ENCODE measurements at regions not wholly inside any gene's neighbourhood (a gene's known extent, or its start where the extent isn't known, plus 50 kb on each side); places are given as distances from the start of the nearest gene placed in this dataset.

DNA sequence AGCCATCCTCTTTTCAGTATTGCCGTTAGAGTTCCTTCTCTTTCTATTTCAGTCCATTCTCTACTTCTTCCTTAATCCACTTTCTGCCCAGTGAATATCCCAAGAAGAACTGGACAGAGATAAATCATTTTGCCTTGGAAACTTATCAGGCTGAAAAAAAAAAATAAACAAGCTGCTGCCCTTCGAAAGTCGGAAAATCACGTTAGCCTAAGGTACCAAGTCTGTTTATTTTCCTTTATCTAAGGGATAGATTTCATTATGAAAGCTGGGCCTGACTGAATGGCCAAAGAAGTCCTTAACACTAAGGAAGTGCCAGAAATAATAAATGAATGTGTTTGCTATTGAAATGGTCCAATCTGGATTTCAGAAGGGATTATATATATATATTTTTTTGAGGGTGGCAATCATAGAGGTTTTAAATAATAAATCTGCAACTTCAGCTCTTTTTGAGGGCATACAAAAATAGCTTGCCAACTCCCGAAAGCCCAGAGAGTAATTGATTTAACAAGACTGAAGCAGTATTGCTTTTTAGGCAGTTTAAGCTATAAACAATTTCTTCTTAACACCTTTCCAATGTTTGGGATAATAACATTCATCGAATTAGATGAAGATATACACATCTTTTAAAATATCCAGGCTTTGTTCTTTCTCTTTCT lies 127.0 kb upstream of the STMND1 start:
- no peak for DNase-seq

DNA sequence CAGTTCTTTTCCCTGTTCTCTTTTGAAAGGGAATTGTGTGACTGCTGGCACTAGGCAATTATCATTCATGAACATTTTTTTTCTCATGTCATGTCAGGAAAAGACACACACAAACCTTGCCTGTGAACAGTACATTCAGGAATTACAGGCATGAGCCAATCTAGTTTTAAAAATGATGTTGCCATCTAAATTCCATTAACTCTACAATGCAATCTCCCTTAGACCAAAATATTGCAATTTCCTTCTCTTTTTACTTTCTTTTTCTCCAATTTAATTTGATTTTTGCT lies 127.5 kb upstream of the STMND1 start:
- no peak for DNase-seq

DNA sequence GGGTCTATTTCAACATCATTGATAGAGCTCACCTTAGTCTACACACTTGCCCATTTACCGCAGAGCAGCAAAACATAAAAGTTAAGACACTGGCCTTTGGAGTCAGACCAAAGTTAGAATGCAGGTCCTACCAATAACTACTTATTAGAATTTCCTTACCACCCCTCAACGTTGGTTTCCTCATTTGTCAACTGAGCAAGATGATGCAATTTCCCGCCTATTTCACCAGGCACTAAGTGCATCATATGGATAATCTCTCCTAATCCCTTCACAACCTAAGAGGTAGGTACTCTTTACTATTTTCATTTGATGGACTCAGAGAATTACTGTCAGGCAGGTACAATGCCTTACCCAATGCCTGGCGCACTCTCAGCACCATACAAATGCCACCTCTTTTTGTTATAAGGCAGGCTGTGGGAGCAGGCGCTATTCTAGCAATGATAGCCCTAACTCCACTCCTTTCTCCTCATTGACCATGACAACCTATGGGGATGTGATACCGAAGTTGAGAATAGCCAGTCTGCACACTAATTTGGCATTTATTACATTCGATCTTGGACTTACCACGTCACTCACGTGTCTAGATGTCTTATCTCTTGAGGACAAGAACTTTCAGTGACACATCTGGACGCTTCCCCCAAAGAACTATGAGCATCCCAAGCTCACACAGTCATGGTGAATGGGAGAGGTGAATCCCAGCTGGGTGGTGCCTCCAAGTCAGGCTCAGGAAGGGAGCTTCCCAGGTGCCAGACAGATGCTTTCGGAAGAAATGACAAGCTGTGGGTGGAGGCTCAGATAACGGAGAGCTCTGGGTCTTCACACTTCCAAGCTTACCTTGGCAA lies 128.1 kb upstream of the STMND1 start:
- no peak for DNase-seq

GRCh38 chr6:16973051-16973450 lies 128.8 kb upstream of the STMND1 start:
- DNase-seq: no peak

DNA sequence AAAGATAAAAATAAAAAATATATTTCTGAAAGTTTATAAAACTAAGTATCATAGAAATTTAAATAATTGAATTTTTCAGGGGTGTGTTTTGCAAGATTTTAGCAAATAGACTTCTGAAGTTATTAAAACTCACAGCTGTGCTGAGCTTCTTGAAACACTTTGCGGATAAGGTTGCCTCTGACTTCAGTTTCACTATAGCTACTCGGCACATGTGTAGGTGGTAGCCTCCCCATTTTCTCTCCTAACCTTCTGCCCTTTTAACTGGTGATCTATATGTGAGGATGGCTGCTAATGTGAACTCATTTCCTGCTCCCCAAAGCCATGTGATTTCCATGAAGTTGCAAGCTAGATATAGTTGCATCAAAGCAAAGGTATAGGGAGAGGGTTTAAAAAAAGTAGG lies 129.3 kb upstream of the STMND1 start:
- DNase-seq: no peak

- DNase-seq: no peak
These were observed 131.9 kb upstream of the STMND1 start for GRCh38 chr6:16969699-16970655.

DNA sequence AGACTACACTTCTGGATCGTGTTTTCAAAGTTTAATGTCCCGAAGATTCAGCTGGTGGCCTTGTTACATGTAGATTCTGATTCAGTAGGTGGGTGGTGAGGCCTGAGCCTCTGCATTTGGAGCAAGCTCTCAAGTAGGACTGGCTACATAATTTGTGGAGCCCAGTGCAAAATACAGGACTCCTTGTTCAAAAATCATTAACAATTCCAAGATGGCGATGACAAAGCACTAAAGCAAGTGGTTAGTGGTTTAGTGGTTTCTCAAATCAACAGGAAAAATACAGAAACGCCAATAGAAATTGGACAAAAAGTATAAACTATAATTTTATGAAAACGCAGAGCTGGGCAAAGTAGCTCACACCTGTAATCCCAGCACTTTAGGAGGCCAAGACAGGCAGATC lies 133.7 kb upstream of the STMND1 start:
- no peak for DNase-seq

DNA sequence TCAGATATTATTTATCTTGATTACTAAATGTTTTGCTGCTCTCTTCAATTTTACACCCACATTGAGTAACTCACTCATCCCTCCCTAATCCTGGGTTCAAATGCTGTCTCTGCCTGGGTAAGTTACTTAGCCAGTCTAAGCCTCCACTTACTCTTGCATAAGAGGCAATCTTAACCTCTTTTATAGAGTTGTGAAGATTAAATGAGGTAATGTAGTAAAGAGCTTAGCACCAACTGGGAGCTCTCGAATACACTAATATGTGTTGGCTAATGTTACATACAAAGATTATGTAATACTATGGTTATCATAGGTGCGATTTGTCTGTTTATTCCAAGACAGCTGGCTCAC lies 134.4 kb upstream of the STMND1 start:
- DNase-seq: no peak

GRCh38 chr6:16966791-16967469 lies 134.9 kb upstream of the STMND1 start:
- no peak for DNase-seq

DNA sequence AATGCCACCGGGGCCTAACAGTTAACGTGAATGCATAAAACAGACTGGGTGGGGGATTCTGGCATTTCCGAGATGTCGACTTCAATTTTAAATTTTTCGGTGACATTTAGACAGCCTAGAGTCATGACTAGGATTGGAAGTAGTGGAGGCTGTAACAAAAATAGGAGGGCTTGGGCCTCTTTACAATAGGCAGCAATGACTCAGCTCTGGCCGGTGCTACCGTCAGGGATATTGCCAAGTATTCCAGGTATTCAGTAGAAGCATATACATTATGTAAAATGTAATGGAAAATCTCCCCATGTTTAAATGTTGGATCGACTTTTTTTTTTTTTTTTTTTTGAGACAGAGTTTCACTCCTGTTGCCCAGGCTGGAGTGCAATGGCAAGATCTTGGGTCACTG lies 136.2 kb upstream of the STMND1 start:
- DNase-seq: no peak

DNA sequence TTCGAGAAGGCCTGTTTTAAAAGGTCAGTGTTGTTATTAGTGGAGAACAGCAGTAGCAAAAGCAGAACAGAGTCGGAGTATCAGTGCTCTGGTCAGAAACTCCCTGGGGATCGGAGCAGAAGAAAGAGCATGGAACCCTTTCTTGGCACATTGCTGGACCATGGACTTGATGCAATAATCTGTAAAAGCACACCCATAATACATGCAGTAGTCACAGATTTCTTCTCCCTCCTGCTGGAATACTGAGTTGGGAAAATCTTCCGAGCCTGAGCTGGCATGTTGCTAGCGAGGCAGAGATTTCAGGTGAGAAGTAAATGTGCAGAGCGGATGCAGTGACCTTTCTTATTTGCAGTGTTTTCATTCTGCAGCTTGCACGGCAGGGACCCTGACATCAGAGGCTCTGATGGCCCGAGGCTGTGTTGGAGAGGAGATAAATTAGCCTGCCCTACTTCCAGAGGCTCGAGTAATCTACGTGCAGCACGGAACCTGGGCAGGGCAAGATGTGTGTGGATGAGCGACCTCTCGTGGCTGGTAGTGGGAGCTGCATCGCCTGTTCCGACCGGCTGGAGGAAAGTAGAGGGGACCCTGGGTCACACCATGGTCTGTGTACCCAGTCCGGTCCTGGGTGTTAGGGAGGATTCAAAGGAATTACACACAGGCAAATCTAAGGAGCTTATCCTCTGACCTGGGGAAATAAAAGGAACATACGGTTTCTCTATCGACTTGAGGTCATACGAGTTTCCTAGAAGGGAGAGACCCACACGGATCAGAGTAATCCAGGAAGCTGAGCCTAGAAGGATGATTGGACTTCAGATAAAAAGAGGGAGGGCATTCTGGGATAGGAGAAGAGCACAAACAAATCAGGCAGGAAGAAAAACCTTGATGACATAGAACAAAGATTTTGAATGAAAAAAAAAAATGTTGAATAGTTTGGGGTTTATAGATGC lies 137.0 kb upstream of the STMND1 start:
- peak; percentile 48 for DNase-seq

- DNase-seq: no peak
These were observed 140.3 kb upstream of the STMND1 start for GRCh38 chr6:16961577-16961976.

- DNase-seq: no peak
These were observed 142.1 kb upstream of the STMND1 start for GRCh38 chr6:16959789-16960188.

- no peak for DNase-seq
These were observed 145.5 kb upstream of the STMND1 start for GRCh38 chr6:16956361-16956760.

DNA sequence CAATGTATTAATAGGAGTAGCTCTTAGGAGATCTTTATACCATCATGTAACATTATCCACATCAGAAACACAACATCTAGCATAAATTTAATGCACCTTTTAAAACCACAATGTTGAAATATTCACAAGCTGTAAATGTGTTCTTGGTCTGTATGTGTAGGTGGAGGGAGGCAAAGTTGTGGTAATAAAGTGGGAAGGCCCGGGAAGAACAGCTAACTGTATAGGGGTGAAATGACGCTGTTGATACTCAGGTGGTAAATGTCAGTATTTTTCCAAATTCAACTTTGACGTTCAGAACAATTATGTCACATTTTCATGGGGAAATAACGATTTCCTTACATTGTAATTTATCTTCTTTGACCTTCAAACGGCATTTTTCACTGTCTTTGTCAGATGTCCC lies 146.0 kb upstream of the STMND1 start:
- DNase-seq: no peak

- DNase-seq: no peak
These were observed 147.9 kb upstream of the STMND1 start for GRCh38 chr6:16953905-16954304.

DNA sequence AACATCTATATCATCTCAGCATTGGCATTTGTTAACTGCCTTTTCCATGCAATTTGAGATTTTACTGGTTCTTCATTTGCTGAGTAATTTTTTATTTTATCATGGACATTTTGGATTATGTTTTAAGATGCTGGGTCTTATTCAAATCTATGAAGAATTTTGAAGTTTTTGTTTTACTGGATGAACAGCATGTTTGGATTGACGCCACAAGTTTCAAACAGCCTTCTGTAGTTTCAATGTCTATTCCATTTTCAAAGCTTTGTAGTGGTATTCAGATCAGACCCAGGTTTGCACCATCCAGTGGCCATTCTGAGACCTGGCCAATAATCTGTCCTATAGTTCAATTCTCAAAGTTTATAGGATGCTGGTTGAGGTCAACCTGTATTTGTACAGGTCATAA lies 148.4 kb upstream of the STMND1 start:
- no peak for DNase-seq

GRCh38 chr6:16950825-16951495 lies 150.9 kb upstream of the STMND1 start:
- no peak for DNase-seq

GRCh38 chr6:16950302-16950701 lies 151.5 kb upstream of the STMND1 start:
- no peak for DNase-seq

- DNase-seq: no peak
These were observed 152.1 kb upstream of the STMND1 start for GRCh38 chr6:16949716-16950115.

DNA sequence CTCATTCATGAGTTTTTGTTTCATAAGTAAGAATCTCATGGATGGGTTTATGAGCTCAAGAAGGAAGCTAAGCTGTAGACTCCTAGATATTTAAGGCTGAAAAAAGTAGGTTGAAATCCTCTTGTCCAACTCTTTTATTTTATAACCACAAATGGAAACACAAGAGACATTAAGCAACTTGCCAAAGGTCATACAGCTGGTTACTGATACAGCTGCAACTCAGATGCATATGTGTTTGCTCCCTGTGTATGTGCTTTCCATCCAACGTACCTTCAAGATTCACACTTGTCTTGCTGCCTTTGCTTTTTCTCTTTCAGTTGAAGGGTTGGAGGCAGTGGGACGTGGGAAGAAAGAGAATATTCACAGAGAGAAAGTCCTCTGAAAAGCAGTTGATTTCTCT lies 153.5 kb upstream of the STMND1 start:
- no peak for DNase-seq

All from activated gamma-delta T cell treated with Interleukin-2 at 50 U/mL for 16 hours (primary cell).